Prostate gland (tissue), 2 donors: ENCODE measurements at regions not wholly inside any gene's neighbourhood (a gene's known extent, or its start where the extent isn't known, plus 50 kb on each side); places are given as distances from the start of the nearest gene placed in this dataset.

ENCODE experiments used
- DNase-seq: peaks from one replicate; pipeline ENCODE4 v3.0.0-alpha.2; 2019; ENCODE audit warnings: low spot score
- H3K27ac ChIP-seq, 2 donors: fragments of 200-600 bp; sonication (generic); 2 replicates each; pipeline ENCODE4 v1.5.1; 2017 to 2019
- H3K27me3 ChIP-seq: fragments of 200-600 bp; sonication (generic); replicated peaks from 2 replicates; pipeline ENCODE4 v1.5.1; 2019; ENCODE audit not compliant: insufficient read depth
- H3K36me3 ChIP-seq, 2 donors: fragments of 200-600 bp; sonication (generic); 1 replicate in 1 of 2; 2 replicates in 1 of 2; pipeline versions ENCODE4 v1.5.1 to v1.8.1; 2017 to 2019
- H3K4me1 ChIP-seq: fragments of 200-600 bp; sonication (generic); replicated peaks from 2 replicates; pipeline ENCODE4 v1.5.1; 2019
- H3K4me3 ChIP-seq, 2 donors: fragments of 200-600 bp; sonication (generic); 2 replicates each; pipeline ENCODE4 v1.5.1; 2017 to 2019
- H3K9me3 ChIP-seq: fragments of 200-600 bp; sonication (generic); 2 replicates; pipeline ENCODE4 v1.5.1; 2017
- CTCF ChIP-seq, 4 experiments: fragments of 200-600 bp in 2 of 4; fragments of 450-650 bp in 2 of 4; sonication (generic) in 2 of 4; IDR thresholded peaks; 1 replicate in 3 of 4; 2 replicates in 1 of 4; pipeline ENCODE4 v1.5.1; 2016 to 2019; ENCODE audit warnings: antibody characterized with exemption in 4 of 4, mild to moderate bottlenecking in 2 of 4, moderate library complexity in 2 of 4
- POLR2A ChIP-seq: fragments of 450-650 bp; IDR thresholded peaks from one replicate; pipeline ENCODE4 v1.6.1; 2016; ENCODE audit warnings: antibody characterized with exemption, mild to moderate bottlenecking
- POLR2AphosphoS5 ChIP-seq: sonication (generic); formaldehyde crosslinking; IDR thresholded peaks from one replicate; pipeline ENCODE4 v1.6.1; 2017; ENCODE audit warnings: antibody characterized with exemption
- WGBS: methylation state at CpG from one replicate; pipeline ENCODE4 v1.1.5; 2018; 5-methylcytosine and 5-hydroxymethylcytosine counted together
- intact Hi-C: fragments of 100-400 bp; cut with DNase I; formaldehyde crosslinking; loops from one replicate; pipeline ENCODE4 v1.14.2; 2022

- Histone ChIP-seq H3K27me3 (no peaks in the 10 kb centered on the region), H3K36me3 (no peaks in the 10 kb centered on the region), H3K9me3 (no peaks in the 10 kb centered on the region), H3K4me3 (no peak overlapping the region), H3K27ac (no peak overlapping the region), H3K4me1 (no peaks in the 10 kb centered on the region)
- 68% methylated on average over 4 of the region's 4 CpGs for WGBS
- intact Hi-C loops, result no loop called here
- TF ChIP-seq POLR2A (no peak), POLR2AphosphoS5 (no peak), CTCF (IDR thresholded peaks at IDR 0.05) (no peak)
- no peak for DNase-seq
Measured at GRCh38 chr4:126361287-126361686, 1046.5 kb downstream of the FAT4 start.

GRCh38 chr4:126364311-126364911 is 1049.7 kb downstream of the FAT4 start:
- intact Hi-C loops, result no loop called here

DNA sequence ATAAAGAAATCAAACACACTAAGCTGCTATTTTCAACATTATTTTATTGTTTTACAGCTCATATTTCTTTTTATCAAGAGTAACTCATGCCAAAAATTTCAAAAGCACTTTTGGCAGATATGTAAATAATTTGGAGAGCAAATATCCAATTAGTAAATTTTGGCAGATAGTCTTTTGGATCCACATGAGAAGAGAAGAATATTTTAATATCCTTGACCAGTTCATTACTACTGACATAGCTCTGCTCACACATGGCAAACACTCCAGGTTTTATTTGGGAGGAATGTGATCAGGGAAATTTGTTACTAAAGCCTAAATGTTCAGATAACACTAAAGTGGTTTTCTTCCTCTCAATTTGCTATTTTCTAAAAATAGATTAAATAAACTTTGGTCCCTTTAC is 1054.3 kb downstream of the FAT4 start:
- Histone ChIP-seq H3K36me3 (no peaks in the 10 kb centered on the region), H3K9me3 (no peaks in the 10 kb centered on the region), H3K4me3 (no peak overlapping the region), H3K4me1 (no peaks in the 10 kb centered on the region), H3K27me3 (no peaks in the 10 kb centered on the region), H3K27ac (no peak overlapping the region)
- intact Hi-C loops, result no loop called here
- DNase-seq, result no peak
- TF ChIP-seq POLR2AphosphoS5 (no peak), POLR2A (no peak), CTCF (IDR thresholded peaks at IDR 0.05) (no peak)

More at GRCh38 chr4:126364311-126364911, 1049.7 kb downstream of the FAT4 start:
- H3K27ac ChIP-seq, result no peak overlapping the region
- H3K9me3 ChIP-seq, result no peaks in the 10 kb centered on the region
- no peaks in the 10 kb centered on the region for H3K27me3 ChIP-seq
- H3K4me1 ChIP-seq, result no peaks in the 10 kb centered on the region
- H3K36me3 ChIP-seq, result no peaks in the 10 kb centered on the region
- H3K4me3 ChIP-seq, result no peak overlapping the region
- TF ChIP-seq POLR2A, result no peak
- no peak for TF ChIP-seq CTCF (IDR thresholded peaks at IDR 0.05)
- no peak for TF ChIP-seq POLR2AphosphoS5
- WGBS, result 32% methylated on average over 1 of the region's 1 CpG
- DNase-seq, result no peak

- intact Hi-C loops, result no loop called here
- WGBS, result 82% methylated on average over 2 of the region's 2 CpGs
- DNase-seq, result no peak
- H3K4me1 ChIP-seq, result no peaks in the 10 kb centered on the region
- H3K27ac ChIP-seq, result no peak overlapping the region
- H3K27me3 ChIP-seq, result no peaks in the 10 kb centered on the region
- H3K4me3 ChIP-seq, result no peak overlapping the region
- no peak for TF ChIP-seq POLR2A
- TF ChIP-seq CTCF (IDR thresholded peaks at IDR 0.05), result no peak
- TF ChIP-seq POLR2AphosphoS5, result no peak
- H3K36me3 ChIP-seq, result no peaks in the 10 kb centered on the region
- H3K9me3 ChIP-seq, result no peaks in the 10 kb centered on the region
Measured at GRCh38 chr4:126372634-126373033, 1057.9 kb downstream of the FAT4 start.

- no peak for DNase-seq
- intact Hi-C loops, result no loop called here
- 22% methylated on average over 2 of the region's 2 CpGs for WGBS
- Histone ChIP-seq H3K4me1 (no peaks in the 10 kb centered on the region), H3K36me3 (no peaks in the 10 kb centered on the region), H3K4me3 (no peak overlapping the region), H3K27me3 (no peaks in the 10 kb centered on the region), H3K27ac (no peak overlapping the region), H3K9me3 (no peaks in the 10 kb centered on the region)
- TF ChIP-seq CTCF (IDR thresholded peaks at IDR 0.05) (no peak), POLR2A (no peak)
Measured at GRCh38 chr4:126375462-126376054, 1060.8 kb downstream of the FAT4 start.
